SW 1271 (cell line): ENCODE measurements at regions not wholly inside any gene's neighbourhood (a gene's known extent, or its start where the extent isn't known, plus 50 kb on each side); places are given as distances from the start of the nearest gene placed in this dataset.

Experiments
- DNase-seq, 2 experiments: peaks; one replicate each; lab custom pipeline; 2025; lab: John Stamatoyannopoulos, UW

- no peak for DNase-seq
These were observed 322.2 kb downstream of the GPAT3 start for GRCh38 chr4:83858131-83858530.

DNA sequence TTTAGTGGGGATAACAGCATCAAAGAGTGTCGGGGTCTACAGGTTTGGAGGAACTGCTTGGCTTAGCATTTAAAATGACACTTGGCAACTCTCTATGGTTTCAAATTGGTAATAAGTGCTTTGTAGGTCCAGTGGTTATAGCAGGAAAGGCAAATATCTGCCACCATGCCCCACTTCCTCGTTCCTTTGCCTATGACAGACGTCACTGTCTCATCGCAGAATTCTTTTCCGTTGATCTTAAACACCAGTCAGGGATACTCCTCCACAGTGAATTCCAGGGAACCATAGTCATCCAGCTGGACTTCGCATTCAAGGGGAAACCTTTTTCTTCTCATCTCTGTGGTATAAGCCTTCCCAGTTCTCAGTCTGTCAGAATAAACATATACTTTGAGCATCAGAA is 319.1 kb downstream of the GPAT3 start:
- DNase-seq: peak; percentile 79 to 82

DNA sequence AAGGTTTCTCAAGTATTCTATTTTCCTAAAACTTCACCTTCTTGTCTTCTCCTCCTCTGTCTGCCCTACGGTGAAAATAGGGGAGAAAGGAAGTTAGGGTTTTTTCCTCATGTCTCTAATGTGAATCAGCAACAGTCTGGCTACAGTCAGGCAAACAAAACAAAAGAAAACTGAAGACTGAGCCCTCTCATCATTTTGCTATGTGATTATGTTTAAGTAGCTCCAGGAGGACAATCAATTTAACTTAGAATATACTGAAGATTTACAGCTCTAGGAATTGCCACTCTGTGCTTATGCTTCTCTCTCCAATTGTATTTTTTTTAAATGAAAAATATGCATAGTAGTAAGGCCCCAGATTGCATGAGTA is 316.2 kb downstream of the GPAT3 start:
- DNase-seq: peak in 1 of 2 experiments; percentile 34

DNA sequence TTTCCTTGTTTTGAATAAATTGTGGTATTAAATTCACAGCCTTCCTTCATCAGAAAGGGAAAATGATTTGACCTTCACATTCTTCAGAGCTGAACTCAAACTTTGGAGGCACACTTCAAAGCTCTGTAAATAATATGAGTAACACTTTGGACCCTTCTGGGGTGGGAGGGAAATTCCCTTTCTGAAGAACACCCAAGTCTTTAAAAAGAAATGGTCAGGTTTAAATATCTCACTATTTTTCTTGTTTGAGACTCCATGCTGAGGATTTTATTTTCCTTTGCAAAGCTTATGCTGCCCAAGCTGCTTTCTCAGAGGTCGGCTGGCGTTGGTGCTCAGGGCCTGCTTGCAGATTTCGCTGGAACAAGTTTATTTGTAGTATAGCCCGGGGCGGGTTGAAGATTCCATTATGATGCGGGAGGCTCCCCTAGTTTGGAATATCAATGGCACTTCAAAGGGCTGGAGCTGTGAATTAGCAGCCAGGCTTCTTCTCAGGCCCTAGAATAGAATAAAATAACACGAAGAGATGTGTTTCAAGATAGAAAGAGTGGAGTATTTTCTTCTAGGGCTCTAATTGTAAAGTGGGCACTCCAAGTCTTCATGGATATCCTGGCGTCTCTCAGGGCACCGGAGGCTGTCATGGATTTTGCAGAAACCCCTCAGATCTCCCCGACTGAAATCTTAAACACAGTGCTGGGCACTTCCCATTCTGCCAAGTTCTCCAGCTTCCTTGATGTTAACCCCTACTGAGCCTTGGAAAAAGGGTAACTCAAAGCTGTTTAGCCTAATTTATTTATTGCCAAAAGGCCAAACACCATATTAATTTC is 315.6 kb downstream of the GPAT3 start:
- no peak for DNase-seq

DNA sequence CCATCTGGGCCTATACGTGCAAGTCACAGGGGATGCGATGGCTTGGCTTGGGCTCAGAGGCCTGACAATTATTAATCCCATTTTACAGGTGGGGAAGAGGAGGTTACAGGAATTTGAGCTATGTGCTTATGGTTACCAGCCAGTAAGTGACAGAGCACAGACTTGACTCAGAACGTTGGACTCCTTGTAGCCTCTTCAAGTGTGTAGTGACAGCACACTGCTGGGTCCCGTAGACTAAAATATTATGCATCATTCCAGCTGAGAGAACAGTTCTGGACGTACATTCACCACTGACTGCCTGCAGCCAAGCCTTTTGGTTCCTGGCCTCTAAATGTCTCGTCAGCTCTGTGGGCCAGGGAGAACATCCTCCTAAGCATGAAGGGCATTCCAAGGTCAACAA is 314.5 kb downstream of the GPAT3 start:
- no peak for DNase-seq

- DNase-seq: no peak
These were observed 310.4 kb downstream of the GPAT3 start for GRCh38 chr4:83846193-83846830.

- DNase-seq: no peak
These were observed 303.7 kb downstream of the GPAT3 start for GRCh38 chr4:83839615-83840014.

DNA sequence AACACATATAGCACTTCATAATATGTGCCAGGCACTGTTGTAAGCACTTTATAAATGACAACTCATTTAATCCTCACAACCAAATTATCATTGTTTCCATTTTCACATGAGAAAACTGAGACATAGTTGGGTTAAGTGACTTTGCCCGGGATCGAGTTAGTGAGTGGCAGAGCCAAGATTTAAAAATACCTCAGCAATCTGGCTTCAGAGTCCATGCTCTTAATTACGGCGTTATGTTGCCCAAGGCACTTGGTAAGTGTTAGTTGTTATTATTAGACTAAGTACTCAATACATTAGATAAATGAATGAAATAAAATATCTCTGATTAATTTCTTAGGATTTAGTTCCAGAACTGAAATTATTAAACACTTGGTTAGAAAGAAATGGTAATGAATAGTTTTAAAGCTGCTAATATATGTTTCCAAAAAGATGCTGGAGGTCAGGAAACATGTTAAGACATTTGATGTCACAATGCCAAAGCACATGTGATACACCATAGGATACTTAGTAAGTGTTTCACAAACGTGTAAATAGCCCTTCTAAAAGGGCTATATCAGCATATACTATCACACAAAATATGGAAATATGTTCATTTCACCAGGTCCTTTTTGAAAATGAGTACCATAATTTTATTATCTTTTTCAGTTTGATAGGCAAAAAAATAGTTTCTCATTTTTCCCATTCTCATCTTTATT is 301.9 kb downstream of the GPAT3 start:
- no peak for DNase-seq

DNA sequence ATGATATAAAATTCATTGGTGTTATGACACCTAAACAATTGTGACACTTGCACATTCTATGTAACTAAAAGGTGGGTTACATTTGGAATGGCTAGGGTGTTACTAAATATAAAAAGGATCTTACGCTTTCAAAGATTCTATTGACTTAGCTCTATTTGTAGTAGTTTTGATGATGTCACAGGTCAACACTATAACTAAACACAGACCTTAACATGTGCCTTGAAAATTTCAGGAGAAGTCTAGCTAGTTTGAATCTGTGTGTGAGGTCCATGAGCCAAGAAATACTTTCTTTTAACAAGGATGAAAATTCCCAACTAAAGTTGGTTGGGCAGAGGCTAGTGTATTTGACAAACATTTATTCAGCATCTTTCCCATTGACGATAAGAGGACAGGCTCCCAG is 298.0 kb downstream of the GPAT3 start:
- no peak for DNase-seq

- no peak for DNase-seq
These were observed 296.4 kb downstream of the GPAT3 start for GRCh38 chr4:83832110-83832825.

- DNase-seq: no peak
These were observed 295.7 kb downstream of the GPAT3 start for GRCh38 chr4:83831588-83831987.

DNA sequence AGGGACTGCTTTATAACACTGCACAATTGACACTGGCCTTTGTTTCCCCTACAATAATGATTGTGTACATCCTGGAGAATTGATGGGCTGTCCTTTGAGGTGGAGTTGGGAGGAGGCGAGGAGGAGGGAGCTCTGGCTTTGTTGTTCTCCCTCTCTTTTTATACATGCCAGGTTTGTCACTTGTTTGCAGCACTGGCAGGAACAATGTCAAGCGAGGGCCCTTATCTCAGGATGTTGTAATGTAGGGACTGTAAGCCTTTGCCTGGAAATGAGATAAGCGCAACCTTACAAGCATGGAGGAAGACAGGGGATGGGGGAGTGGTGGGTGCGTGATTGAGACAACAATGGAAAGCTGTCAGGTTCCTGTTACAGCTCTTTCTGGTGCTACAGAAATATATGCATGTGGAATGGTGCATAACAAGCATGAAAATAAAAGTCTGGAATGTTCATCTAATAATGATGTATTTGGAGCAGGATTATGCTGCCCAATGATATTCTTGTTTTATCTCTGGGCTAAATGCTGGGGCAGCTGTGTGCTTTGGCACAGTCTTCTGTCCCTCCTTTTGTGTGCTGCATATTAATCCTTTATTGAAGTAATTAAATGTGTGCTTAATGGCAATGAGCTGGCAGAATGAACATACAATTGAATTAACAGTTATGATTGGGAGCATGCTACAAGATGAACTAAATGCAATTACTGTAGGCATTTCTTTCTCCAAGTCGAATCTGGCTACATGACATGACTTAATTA is 294.4 kb downstream of the GPAT3 start:
- DNase-seq: no peak

- no peak for DNase-seq
These were observed 292.7 kb downstream of the GPAT3 start for GRCh38 chr4:83828601-83829000.

DNA sequence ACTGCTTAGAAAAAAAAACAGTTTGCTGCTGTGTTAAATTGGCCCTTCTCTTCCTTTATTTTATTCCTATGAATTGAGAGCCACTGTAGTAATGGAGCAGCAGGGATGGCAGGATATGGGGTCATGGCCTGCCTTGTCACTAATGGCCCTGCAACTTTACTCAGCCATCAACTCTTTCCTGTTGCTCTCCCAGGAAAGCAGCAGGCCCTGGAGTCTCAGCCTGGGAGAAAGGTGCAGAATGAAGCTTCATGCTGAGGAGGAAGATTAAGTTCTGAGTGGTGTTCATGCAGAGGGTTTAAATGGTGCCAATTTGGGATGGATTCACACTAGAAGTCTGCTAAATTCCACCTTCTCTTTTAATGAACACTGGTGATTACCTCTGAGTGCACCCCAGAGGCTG is 285.6 kb downstream of the GPAT3 start:
- DNase-seq: no peak

DNA sequence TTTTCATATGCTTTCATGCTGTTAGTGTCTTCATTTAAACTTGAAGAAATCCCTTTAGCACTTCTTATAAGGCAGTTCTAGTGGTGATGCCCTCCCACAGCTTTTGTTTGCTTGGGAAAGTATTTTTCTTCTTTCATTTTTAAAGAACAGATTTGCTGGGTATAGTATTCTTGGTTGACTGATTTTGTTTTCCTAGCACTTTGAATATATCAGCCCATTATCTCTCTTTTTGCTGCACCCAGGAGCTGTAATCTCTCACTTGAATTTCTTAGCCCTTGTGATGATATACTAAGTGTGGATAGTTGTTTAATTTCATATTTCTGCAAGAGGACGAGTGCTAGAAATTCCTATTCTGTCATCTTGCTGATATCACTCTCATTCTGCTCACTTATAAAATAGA is 283.7 kb downstream of the GPAT3 start:
- DNase-seq: no peak

DNA sequence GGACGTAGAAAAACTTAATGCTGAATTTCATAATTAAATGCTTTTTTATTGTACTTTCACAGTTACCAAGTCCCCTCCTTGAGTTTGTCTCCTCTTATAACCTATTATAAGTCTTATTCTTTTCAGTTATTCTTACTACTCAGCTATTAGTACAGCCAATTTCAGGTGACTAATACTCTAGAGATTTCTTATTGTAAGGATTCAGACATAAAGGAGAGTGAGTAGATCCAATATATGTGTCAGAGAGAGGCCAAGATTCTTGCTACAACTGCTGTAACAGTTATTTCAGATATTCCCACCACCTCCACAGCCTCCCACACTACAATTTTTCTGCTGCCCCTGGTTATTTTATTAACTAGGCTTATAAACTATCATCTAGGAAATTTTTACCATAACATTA is 274.5 kb downstream of the GPAT3 start:
- DNase-seq: no peak

- no peak for DNase-seq
These were observed 273.7 kb downstream of the GPAT3 start for GRCh38 chr4:83809581-83809980.

DNA sequence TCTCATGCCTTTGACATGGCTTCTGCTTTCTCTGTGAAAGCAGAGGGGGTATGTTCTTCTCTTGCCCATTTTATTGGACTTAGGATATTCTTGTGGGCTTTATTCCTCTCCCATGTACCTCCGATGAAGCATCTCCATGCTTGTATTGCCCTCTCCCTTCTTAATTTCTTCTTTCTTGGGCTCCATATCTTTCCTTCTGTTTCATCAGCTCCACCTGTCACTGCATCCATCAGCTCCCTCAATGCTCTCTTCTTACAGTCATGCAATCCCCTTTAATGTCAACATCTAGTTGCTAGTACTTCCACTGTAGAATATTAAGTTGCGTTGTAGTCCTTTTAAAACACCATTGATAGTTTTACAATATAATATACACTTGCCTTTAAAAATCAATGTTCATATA is 257.6 kb downstream of the GPAT3 start:
- no peak for DNase-seq

- DNase-seq: no peak
These were observed 250.0 kb downstream of the GPAT3 start for GRCh38 chr4:83785891-83786290.

GRCh38 chr4:83783215-83783614 is 247.3 kb downstream of the GPAT3 start:
- no peak for DNase-seq

- no peak for DNase-seq
These were observed 246.7 kb downstream of the GPAT3 start for GRCh38 chr4:83782591-83782990.

GRCh38 chr4:83781434-83781833 is 245.5 kb downstream of the GPAT3 start:
- no peak for DNase-seq
